ENCODE measurements at regions not wholly inside any gene's neighbourhood (a gene's known extent, or its start where the extent isn't known, plus 50 kb on each side); places are given as distances from the start of the nearest gene placed in this dataset.

- no peak overlapping the region for H3K4me3 ChIP-seq (ENCODE audit: low read length)
- no peak for TF ChIP-seq CTCF (conservative IDR thresholded peaks at IDR 0.05; ENCODE audit: low read length)
- no peak for DNase-seq (ENCODE audit: low read depth)
Observed at GRCh38 chr13:33891196-33891742, 73.3 kb downstream of the RFC3 start.

GRCh38 chr13:33893559-33893958, 75.6 kb downstream of the RFC3 start:
- DNase-seq (ENCODE audit: low read depth): no peak
- H3K4me3 ChIP-seq (ENCODE audit: low read length): no peak overlapping the region
- TF ChIP-seq CTCF (conservative IDR thresholded peaks at IDR 0.05; ENCODE audit: low read length): no peak

- TF ChIP-seq CTCF (conservative IDR thresholded peaks at IDR 0.05; ENCODE audit: low read length): no peak
Observed at GRCh38 chr13:33904431-33904830, 86.5 kb downstream of the RFC3 start.

GRCh38 chr13:33908116-33908515, 90.2 kb downstream of the RFC3 start:
- DNase-seq (ENCODE audit: low read depth): no peak
- TF ChIP-seq CTCF (conservative IDR thresholded peaks at IDR 0.05; ENCODE audit: low read length): no peak
- H3K4me3 ChIP-seq (ENCODE audit: low read length): no peak overlapping the region

More at GRCh38 chr13:33904431-33904830, 86.5 kb downstream of the RFC3 start:
- DNase-seq (ENCODE audit: low read depth): no peak
- H3K4me3 ChIP-seq (ENCODE audit: low read length): no peak overlapping the region

- no peak for TF ChIP-seq CTCF (conservative IDR thresholded peaks at IDR 0.05; ENCODE audit: low read length)
- no peak overlapping the region for H3K4me3 ChIP-seq (ENCODE audit: low read length)
- no peak for DNase-seq (ENCODE audit: low read depth)
Observed at GRCh38 chr13:33910255-33910654, 92.3 kb downstream of the RFC3 start.

GRCh38 chr13:33911521-33911920, 93.6 kb downstream of the RFC3 start:
- no peak for DNase-seq (ENCODE audit: low read depth)
- H3K4me3 ChIP-seq (ENCODE audit: low read length): no peak overlapping the region
- no peak for TF ChIP-seq CTCF (conservative IDR thresholded peaks at IDR 0.05; ENCODE audit: low read length)

- no peak overlapping the region for H3K4me3 ChIP-seq (ENCODE audit: low read length)
- DNase-seq (ENCODE audit: low read depth): no peak
- no peak for TF ChIP-seq CTCF (conservative IDR thresholded peaks at IDR 0.05; ENCODE audit: low read length)
Observed at GRCh38 chr13:33913829-33914228, 95.9 kb downstream of the RFC3 start.

All from AG10803 (cell line).